ENCODE measurements at regions not wholly inside any gene's neighbourhood (a gene's known extent, or its start where the extent isn't known, plus 50 kb on each side); places are given as distances from the start of the nearest gene placed in this dataset.

GRCh38 chr15:31271224-31271635 is 55.4 kb upstream of the KLF13 start:
- TF ChIP-seq FOXP1 (CRISPR knock-in tag; IDR thresholded peaks at IDR 0.05; ENCODE audit: borderline replicate concordance) = no peak
- TF ChIP-seq CTCF (IDR thresholded peaks at IDR 0.05) = no peak
- TF ChIP-seq TP53 (CRISPR knock-in tag; IDR thresholded peaks at IDR 0.05) = no peak
- no peak for TF ChIP-seq ZBTB21 (CRISPR knock-in tag; IDR thresholded peaks at IDR 0.05; ENCODE audit: borderline replicate concordance)
- TF ChIP-seq MXD4 (CRISPR knock-in tag; IDR thresholded peaks at IDR 0.05; ENCODE audit: borderline replicate concordance) = no peak
- TF ChIP-seq ZNF121 (CRISPR knock-in tag; IDR thresholded peaks at IDR 0.05) = no peak
- TF ChIP-seq USF2 (CRISPR knock-in tag; IDR thresholded peaks at IDR 0.05) = no peak
- no peak for TF ChIP-seq MLX (CRISPR knock-in tag; IDR thresholded peaks at IDR 0.05)

Measured in WTC11 (cell line).